ENCODE measurements at regions not wholly inside any gene's neighbourhood (a gene's known extent, or its start where the extent isn't known, plus 50 kb on each side); places are given as distances from the start of the nearest gene placed in this dataset.
"Not testable (repeated sequence)": the region's sequence is repeated elsewhere in the genome, so short reads cannot be mapped to it uniquely, and the experiment has no call there.

DNA sequence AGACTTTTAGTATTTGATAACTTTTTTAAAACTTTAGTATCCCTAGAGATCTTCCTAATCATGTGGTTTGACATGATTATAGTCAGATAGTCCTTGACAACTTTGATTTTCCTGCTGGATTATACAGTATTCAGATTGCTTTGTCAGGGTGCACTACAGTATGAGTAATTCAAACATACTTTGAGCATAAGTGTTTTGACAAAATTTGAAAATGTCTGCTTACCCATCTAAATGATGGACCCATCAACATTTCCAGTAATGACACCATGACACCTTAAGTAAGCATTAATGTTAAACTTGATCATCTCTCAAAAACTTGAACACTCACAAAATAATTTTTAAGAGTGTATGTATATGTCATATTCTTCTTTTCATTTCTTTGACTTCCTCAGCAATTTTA is 514.5 kb upstream of the SMIM31 start:
- no peak for FAIRE-seq

GRCh38 chr4:164239976-164240375 is 514.0 kb upstream of the SMIM31 start:
- no peak for FAIRE-seq

GRCh38 chr4:164251257-164251656 is 502.7 kb upstream of the SMIM31 start:
- no peak for FAIRE-seq

DNA sequence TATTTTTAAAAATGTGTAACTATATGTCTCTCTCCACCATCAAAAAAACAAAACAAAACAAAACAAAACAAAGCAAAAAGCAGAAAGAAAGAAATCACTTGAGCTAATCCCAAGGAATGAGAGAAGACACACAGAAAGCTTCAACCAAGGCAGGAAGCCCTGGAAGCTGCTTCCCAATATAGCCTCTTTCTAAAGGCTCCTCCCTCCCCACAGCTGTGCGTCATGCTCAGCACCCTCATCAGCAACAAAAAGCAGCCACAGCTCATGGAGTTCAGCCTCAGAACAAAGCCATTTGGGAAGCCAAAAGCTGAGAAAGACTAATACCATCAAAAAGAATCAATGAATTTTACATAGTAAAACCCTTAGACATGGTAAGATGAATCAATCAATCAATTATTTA is 501.6 kb upstream of the SMIM31 start:
- FAIRE-seq: no peak

- FAIRE-seq: no peak
Measured at GRCh38 chr4:164261831-164262230, 492.1 kb upstream of the SMIM31 start.

DNA sequence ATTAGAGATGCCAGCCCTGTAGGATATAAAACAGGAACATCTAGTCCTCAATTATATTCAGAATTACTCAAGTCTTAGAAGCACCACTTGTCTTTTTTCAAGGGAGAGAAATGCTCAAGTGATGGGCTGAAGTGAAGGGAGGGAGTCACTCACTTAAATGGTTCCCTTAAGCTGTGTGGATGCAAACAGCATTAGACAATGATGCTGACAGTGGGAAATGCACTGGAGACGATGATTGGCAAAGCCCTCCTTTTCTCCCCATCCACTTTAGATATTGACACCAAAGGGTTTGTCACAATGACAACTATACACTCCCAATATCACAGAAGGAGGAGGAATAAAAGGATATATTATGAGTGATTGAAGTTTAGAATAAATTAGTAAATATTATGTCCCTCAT is 491.4 kb upstream of the SMIM31 start:
- not testable (repeated sequence) for FAIRE-seq

DNA sequence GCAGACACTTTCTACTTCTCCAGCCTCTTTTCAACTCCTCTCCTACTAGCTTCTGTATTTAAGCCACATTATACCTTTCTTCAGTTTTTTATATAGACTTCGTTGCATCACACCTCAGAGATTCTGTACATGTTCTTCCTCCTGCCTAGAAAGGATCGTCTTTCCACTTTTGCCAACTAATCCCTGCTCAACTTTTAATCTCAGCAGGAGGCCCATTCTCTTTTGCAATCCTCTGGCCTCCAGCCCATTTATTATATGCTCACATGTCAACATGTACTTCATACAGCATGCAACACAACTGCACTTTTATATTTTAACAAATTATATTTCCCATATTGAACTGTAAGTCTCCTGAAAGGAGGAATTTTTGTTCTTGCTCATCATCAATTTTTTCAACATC is 476.5 kb upstream of the SMIM31 start:
- not testable (repeated sequence) for FAIRE-seq

DNA sequence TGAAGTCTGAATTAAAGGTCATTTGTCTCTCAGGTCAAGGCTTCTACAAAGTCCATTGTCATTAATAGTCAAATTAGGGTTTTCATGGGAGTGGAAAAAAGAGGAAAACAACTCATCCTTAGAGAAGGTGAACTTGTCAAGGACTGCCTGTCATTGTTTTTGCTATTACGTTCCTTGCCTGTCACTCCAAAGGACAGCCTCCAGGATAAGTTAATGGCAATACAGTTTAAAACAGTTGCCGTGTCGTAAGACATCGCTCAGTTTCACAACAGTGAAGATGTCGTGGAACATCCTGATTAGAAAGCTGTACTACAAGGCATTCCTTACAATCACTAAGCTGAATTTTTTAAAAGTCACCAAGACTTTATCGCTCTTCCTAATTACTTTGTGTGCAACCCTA is 466.8 kb upstream of the SMIM31 start:
- no peak for FAIRE-seq

GRCh38 chr4:164288578-164288977 is 465.4 kb upstream of the SMIM31 start:
- no peak for FAIRE-seq

DNA sequence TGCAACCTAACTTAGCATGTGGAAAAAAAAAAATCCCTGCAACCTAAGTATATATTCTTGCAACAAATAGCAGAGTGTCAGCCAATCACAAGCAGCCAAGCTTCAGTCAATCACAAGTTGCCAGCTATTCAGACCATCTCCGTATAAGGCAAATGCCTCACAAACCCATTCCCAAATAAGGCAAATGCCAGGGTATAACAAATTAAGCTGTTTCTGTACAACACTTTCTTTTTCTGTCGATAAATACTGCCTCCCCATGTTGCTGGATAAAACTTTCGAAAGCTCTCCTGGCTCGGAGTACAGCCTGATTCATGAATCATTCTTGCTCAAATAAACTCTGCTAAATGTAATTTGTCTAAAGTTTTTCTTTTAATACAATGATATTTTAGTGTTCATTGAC is 460.7 kb upstream of the SMIM31 start:
- FAIRE-seq: no peak

DNA sequence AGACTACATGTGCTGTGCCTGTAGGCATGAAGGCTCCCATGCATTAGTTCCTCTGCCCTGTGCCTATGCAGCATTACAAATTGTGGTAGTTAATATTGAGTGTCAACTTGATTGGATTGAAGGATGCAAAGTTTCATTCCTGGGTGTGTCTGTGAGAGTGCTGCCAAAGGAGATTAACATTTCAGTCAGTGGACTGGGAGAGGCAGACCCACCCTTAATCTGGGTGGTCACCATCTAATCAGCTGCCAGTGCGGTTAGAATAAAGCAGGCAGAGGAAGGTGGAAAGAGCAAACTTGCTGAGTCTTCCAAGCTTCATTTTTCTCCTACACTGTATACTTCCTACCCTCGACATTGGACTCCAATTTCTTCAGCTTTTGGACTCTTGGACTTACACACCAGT is 460.2 kb upstream of the SMIM31 start:
- no peak for FAIRE-seq

GRCh38 chr4:164301430-164301829 is 452.5 kb upstream of the SMIM31 start:
- no peak for FAIRE-seq

DNA sequence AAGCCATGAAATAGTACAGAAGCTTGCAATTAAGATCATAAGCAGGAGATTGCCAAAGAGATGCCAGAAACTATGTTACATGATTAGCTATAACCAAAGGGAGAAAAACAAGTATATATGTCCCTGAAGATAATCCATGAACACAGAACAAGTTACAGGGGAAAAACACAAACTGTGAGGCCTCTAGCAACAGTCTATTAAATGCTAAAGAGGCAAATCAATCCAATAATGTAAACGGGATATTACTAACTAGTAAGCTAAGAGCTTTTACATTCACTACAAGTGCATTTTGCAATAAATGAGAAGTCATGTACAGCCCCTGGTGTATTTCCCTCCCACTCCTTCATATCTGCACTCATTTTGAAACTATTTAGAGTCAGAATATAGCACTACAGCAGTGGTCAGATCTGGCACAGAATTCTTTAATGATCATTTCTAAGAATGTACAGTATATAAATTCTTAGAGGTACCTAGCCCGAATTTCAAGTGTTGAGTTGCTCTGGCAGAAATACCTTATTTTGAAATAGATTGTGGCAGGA is 449.8 kb upstream of the SMIM31 start:
- FAIRE-seq: no peak

DNA sequence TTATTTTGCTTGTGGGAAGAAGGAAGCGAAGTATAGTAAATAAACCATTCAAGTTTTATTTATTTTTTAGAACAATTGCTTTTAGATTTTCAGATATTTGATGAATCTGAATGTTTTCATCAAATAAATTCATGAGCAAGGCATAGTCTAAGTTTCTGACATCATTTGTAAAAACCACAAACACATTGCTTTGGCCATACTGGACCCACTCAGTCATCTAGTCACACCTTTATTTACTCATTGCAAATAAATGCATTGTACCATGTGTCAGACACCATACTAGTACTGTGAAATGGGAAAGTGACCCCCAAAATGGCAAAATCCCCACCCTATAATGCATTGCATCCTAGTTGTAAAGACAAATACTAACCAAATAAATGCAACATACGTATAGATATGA is 449.1 kb upstream of the SMIM31 start:
- no peak for FAIRE-seq

DNA sequence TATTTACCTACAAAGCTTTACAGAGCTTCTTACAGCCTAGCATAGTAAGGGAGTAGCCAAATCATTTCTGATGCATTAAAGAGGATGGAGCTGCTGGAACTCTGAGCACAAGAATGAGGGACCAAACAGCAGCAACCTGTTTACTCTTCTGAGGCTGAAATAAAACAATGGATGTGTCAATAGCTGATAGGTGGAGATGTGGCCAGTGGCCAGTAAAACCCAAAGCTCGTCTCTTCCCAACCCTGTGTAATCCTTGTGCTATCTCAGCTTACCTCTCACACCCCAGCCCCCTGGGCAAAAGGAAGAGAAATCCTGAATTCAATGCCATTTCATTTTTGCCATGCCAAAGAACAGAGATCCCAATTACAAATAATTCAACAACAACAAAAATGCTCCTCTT is 446.7 kb upstream of the SMIM31 start:
- no peak for FAIRE-seq

DNA sequence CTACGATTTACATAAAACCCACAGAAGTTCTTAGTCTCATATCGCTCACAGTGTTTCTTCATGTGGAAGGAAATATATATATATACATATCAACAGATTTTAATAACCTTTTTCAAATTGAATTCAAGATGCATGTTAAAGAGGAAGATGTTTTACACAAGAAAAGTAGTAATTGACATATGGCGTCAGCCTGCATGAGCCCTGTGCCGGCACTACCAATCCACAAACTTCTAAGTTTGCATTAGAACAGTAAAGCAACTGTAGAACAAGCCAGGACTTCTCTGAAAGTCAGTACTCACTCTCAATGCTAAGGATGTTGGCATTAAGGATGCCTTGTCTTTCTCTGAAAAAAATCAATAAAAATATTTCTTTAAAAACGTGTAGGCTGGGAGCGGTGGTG is 441.3 kb upstream of the SMIM31 start:
- no peak for FAIRE-seq

- no peak for FAIRE-seq
Measured at GRCh38 chr4:164313853-164314252, 440.1 kb upstream of the SMIM31 start.

DNA sequence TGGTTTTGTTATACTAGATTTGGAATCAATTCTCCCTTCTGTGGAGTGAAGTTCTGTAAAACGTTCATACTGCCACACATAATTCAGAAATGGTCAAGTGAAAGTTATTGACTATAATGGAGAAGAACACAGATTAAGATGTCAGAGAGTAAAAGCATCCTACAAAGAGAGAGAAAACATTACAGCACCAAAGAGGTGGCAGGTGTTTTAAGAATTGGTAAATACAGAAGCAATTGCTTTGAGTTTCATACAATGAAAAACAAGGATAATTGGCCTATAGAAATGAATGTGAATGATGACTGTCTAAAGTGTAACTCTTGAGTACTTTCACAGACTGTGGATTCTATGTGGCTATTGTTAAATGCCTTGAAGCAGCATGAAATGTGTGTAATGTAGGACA is 435.6 kb upstream of the SMIM31 start:
- no peak for FAIRE-seq

- FAIRE-seq: no peak
Measured at GRCh38 chr4:164319688-164320087, 434.2 kb upstream of the SMIM31 start.

DNA sequence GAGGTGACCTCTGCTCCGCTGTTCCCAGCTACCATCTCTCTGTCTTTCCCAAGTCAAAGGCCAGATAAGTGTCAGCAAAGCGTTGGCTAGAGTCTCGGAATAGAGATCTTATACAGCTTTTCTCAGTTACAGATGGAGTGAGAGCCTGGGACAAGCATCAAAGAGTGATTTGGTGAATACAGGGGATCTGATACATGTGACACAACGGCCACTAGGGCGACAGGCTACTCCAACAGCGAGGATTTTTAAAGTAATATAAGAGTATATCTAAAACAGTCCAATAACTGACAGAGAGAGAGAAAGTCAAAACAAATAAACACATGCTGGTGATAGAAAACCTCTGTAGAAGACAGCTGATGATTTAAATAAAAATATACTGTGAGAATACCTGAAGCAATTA is 433.1 kb upstream of the SMIM31 start:
- FAIRE-seq: no peak

GRCh38 chr4:164326056-164326455 is 427.9 kb upstream of the SMIM31 start:
- FAIRE-seq: no peak

DNA sequence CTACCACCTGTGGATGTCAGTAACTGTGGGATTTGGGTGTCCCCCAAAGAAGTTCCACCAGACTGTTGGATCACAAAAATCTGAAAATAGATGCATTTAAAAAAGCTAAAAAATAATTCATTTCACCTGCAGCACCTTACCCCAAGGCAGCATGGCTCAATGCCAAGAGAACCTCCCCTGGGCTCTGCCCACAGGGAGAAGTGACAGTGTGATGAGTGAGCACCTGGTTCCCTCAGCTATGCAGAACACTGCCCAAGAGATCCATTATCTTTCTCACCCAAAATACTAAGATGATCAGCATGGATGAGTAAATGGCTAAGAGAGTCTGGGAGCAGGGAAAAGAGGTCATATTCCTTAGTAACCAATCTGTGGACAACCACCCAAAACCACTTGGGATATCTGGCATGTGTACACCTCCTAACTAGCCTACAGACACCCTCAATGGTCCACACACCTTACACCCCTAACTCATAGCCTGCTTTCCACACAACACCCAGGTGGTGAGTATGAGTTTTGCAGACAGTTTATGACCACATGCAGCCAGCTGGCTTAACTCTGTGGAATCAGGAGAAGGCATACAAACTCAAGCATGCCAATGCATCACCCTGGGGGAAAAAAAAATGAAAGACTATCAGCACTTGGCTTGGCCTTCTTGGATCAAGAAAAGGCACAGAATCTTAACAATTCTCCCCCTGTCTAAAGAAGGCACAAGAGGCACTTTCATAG is 416.5 kb upstream of the SMIM31 start:
- no peak for FAIRE-seq

DNA sequence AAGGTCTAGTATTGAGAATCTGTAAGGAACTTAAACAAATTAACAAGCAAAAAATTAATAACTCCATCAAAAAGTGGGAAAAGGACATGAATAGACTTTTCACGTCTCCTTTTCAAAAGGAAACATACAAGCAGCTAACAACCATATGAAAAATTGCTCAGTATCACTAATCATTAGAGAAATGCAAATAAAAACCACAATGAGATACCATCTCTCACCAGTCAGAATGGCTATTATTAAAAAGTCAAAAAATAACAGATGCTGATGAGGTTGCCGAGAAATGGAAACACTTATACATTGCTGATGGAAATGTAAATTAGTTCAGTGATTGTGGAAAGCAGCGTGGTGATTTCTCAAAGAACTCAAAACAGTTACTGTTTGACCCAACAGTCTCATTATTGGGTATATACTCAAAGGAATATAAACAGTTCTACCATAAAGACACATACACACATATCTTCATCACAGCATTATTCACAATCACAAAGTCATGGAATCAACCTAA is 410.4 kb upstream of the SMIM31 start:
- FAIRE-seq: no peak

DNA sequence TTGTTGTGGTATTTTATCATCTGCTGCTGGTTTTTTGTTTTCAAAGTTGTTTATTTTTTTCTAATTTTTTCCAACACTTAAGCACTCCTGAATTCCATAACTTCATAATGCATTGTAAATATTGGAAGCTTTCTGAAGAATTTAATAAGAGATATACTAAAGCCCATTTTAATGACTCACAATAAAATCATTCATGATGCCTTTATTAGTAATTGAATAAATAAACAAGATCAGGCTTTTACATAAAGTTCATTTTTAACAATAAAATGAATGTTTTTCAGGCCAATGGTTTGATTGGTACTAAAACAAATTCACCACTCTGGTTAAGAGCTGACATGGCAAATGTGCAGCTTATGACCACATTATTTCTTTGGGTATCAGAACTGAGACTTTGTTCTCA is 408.2 kb upstream of the SMIM31 start:
- FAIRE-seq: no peak

- no peak for FAIRE-seq
Measured at GRCh38 chr4:164350061-164350460, 403.9 kb upstream of the SMIM31 start.
